Activated CD4-positive, alpha-beta T cell treated with anti-CD3 and anti-CD28 coated beads, Interleukin-2, amount 50 U/mL, for 4 hours (primary cell): ENCODE measurements at regions not wholly inside any gene's neighbourhood (a gene's known extent, or its start where the extent isn't known, plus 50 kb on each side); places are given as distances from the start of the nearest gene placed in this dataset.
"Not testable (repeated sequence)": the region's sequence is repeated elsewhere in the genome, so short reads cannot be mapped to it uniquely, and the experiment has no call there.

Experiments
- DNase-seq, 2 experiments: peaks; one replicate each; pipeline ENCODE4 v3.0.0-alpha.2; 2020

DNA sequence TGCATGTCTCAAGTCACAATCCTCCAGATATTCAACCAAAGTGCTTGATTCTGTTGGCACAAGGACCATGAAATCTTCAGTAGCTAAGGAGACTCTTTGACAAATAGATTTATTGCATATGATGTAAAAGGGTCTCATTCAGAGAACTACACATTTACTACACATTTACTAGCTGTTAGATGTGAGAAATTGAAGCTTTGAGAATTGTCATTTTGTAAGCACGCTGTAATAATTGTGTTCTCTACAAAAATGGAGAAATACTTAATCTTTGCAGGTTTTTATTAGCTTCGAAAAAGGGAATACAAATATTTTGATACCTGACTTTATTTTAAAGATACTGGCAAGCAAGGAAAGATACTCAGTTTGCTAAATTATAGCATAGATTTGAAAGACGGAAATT, 70.2 kb upstream of the CHD2 start:
- no peak for DNase-seq

DNA sequence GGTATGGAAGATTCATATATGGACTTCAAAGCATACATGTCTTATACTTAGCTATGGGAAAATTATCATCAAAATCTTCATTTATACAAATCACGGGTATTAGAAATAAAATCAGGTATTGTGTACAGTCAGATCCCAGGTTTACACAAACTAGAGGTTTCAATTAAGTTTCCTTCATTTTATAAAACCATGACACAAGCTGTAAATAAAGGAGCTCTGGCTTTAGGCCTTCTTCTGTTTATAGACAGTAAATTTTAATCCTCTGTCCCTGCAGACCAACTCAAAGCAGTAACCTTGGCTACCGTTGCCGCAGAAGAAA, 68.8 kb upstream of the CHD2 start:
- DNase-seq: no peak

- peak; percentile 82 to 85 for DNase-seq
Observed at GRCh38 chr15:92831655-92832328, 68.3 kb upstream of the CHD2 start.

DNA sequence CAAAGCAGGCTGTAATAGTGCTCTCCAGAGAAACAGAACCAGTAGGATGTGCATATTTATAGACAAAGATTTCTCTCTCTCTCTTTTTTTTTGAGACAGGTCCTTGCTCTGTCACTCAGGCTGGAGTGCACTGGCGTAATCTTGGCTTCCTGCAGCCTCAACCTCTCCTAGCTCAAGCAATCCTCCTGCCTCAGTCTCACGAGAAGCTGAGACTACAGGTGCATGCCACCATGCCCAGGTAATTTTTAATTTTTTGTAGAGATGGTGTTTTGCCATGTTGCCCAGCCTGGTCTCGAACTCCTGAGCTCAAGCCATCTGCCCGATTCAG, 67.1 kb upstream of the CHD2 start:
- no peak for DNase-seq

GRCh38 chr15:92833493-92834271, 66.4 kb upstream of the CHD2 start:
- DNase-seq: no peak

- no peak for DNase-seq
Observed at GRCh38 chr15:92839696-92840095, 60.4 kb upstream of the CHD2 start.

- DNase-seq: no peak
Observed at GRCh38 chr15:92840149-92840548, 60.0 kb upstream of the CHD2 start.

DNA sequence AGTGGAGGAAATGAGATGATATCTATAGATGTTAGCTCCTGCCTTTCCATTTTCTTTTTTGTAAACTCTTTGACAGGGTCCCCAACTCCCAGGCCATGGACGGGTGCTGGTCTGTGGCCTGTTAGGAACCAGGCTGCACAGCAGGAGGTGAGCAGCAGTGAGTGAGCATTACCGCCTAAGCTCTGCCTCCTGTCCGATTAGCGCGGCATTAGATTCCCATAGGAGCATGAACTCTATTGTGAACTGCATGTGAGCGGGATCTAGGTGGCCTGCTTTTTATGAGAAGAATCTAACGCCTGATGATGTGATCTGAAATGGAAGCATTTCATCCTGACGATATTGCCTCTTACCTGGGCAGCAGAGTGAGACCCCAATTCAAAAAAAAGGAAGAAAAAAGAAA, 56.8 kb upstream of the CHD2 start:
- DNase-seq: no peak

GRCh38 chr15:92843814-92844213, 56.3 kb upstream of the CHD2 start:
- peak in 1 of 2 experiments; percentile 16 for DNase-seq

- DNase-seq: no peak
Observed at GRCh38 chr15:92845126-92845508, 55.0 kb upstream of the CHD2 start.

GRCh38 chr15:92846741-92847140, 53.4 kb upstream of the CHD2 start:
- DNase-seq: no peak

GRCh38 chr15:92847841-92848240, 52.3 kb upstream of the CHD2 start:
- no peak for DNase-seq

DNA sequence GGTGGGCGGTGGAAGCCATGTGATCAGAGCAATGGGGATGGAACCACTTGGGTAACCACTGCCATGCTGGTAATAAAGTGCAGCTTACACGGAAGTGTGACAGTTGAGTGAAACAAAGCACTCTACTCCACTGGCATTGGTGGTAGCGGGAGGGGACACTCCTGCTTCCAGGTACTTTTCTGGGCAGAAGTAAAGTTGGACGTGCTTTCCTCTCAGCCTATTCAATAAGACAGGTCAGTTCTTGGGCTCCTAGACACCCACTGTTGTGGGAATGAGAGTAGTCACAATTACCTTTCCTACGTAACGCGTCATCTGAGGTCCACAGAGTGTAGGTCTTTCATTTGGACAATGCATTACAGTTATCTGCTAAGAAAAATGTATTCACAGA, 51.7 kb upstream of the CHD2 start:
- no peak for DNase-seq

DNA sequence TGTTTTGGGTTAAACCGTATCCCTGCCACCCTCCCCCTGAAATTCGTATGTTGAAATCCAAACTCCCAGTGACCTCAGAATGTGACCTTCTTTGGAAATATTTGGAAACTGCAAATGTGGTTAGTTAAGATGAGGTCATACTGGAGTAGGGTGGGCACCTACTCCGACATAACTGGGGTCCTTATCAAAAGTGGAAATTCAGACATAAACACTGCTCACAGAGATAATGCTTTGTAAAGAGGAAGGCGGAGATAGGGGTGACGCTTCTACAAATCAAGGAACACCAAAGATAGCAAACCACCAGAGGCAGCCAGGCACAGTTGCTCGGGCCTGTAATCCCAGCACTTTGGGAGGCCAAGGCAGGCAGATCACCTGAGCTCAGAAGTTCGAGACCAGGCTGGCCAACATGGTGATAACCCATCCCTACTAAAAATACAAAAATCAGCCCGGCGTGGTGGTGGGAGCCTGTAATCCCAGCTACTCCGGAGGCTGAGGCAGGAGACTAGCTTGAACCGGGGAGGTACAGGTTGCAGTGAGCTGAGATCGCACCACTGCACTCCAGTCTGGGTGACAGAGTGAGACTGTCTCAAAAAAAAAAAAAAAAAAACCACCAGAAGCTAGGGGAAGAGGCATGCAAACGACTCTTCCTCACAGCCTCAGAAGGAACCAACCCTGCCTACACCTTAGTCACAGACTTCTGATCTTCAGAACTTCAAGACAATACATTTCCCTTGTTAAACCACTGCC, 51.1 kb upstream of the CHD2 start:
- peak; percentile 21 to 32 for DNase-seq

- not testable (repeated sequence) for DNase-seq
Observed at GRCh38 chr15:92850218-92850617, 49.9 kb upstream of the CHD2 start.
